ENCODE measurements at regions not wholly inside any gene's neighbourhood (a gene's known extent, or its start where the extent isn't known, plus 50 kb on each side); places are given as distances from the start of the nearest gene placed in this dataset.

DNA sequence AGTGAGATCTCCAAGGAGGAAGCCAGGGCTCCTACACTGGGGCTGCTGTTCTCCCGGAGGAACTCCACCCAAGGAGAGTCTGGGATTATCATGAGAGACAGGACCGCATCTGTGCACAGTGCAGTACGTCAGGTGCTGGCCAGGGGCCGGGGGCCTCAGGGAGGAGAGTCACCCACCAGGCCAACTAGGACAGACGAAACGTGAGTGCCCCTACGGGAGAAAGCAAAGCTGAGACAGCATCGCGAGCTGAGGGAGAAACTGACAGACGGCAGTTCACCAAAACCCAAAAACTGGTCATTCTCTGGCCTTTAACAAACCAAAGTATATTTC is 273.4 kb downstream of the BRD1 start:
- DNase-seq (ENCODE audit: insufficient read length, low spot score): no peak
- no peak for FAIRE-seq

DNA sequence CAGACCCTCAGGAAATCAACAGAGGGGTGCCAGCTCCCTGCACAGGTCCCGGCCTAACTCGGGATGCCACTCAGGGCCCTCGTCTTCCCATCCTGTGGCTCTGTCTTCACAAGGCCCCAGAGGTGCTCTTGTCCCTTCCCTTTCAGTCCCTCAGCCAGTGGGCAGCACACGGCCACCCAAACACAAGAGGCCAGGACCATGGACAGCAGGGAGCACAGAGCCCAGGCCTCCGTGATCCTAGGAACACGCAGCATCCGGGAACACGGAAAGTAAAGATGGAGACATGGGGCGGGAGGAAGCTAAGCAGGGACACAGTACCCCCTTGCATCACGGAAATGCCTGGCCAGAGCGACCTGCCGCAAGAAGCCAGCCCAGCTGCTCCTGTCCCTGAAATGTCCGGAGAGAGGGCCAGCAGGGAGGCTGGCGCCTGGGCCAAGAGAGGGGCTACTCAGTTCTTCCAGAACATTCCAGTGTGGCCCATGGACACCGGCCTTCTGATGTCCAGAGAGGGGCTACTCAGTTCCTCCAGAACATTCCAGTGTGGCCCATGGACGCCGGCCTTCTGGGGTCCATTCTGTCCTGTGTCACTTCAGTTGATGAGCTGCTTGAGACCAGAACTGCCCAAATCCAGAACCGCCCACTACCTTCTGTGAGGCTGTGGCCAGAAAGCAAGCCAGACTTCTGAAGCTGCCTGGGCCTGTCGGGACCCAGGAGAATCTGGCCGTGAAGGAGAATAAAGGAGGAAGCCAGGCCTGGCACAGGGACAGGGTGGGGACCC is 274.0 kb downstream of the BRD1 start:
- FAIRE-seq: no peak

DNA sequence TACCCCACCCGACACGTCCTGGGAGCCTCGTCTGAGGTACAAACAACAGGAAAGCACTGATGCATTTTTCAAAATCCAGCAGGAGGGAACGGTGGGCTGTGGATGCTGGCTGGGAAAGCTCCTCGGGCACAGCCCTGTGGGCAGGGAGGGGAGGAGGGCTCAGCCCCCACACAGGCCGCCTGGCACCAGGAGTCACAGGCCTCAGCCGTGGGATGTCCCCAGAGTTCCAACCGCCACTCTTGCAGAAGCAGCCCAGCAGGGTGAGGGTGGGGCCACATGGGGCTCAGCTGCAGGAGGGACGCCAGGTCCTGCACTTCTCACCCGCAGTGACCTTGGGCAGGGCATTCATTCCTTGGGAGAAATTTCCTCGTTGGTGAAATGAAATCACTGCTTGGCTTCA is 274.6 kb downstream of the BRD1 start:
- FAIRE-seq (no peak), DNase-seq (ENCODE audit: insufficient read length, low spot score) (no peak)

More for the DNA sequence above, 274.0 kb downstream of the BRD1 start:
- DNase-seq (ENCODE audit: insufficient read length, low spot score): no peak

DNA sequence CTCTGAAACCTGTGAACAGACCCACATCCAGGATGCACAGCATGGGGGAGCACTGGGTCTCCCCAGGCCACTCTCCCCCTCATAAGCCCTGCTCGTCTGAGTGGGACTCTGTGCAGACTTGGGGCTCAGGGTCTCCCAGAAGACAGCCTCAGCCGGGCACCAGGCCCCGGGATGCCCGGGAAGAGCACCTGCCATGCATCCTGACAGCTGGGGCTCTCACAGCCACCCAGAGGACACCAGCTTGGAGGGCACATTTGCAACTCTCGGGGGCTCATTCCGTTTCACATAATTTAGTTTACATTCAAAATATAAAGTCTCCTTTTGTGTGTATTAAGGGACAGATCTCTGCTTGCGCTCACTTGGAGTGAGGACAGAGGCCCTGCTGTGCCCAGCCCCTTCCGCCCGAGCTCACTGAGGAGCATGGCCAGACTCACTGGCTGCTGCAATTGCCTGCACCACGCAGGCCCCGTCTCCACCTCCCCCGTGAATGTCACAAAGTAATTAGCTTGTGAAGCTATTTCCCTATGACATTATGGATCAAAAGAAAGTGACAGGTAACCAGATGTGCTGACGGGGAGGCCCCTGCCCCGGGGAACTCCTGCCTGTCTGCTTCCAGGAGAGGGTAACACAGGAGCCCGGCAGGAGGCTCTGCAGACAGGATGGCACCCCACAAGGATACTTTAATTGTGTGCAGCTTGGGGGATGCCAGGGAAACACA is 275.6 kb downstream of the BRD1 start:
- no peak for FAIRE-seq
- no peak for DNase-seq (ENCODE audit: insufficient read length, low spot score)

DNA sequence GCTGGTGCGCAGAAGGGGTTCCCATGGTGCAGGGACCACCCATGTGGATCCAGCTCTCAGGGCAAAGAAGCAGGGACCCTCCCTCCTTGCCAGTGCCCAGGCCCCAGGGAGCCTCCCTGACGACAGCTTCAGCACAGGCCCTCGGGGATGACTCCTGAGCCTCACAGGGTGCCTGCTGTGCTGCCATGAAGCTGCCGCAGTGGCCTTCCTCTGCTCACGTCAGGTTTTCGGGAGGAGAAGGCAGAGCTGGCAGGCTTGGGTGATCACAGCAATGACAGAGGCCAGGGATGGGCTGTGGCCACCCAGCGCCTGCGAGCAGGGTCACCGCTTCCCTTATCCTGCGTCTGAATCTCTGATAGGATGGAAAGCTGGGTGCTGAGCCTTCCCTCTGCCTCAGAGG is 276.2 kb downstream of the BRD1 start:
- no peak for FAIRE-seq

DNA sequence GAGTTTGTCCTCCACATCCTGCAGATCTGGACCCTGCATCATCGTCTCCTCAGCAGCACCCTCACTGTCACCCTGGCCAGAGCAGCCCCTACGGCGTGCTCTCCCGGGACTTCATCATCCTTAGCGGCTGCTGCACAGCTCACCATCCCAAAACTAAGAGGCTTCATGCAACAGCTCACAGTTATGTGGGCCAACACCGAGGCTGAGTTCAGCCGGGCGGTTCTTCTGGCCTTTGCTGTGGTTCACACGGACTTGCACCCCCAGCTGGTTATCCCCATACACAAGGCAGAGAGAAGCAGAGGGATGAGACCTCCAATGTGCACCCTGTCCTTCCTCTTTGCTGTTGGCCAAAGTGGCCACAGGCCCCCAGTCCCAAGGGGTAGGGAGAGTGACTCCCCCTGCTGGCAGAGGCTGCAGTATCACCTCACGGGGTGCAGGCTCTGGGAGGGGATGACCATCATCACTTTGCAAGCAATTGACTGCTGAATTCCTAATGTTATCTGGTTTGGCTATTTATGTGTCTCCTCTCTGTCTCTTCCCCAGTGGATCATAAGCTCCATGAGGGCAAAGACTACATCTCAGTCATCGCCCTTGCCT is 276.8 kb downstream of the BRD1 start:
- FAIRE-seq: no peak
- DNase-seq (ENCODE audit: insufficient read length, low spot score): no peak

More for the DNA sequence above, 276.2 kb downstream of the BRD1 start:
- no peak for DNase-seq (ENCODE audit: insufficient read length, low spot score)

DNA sequence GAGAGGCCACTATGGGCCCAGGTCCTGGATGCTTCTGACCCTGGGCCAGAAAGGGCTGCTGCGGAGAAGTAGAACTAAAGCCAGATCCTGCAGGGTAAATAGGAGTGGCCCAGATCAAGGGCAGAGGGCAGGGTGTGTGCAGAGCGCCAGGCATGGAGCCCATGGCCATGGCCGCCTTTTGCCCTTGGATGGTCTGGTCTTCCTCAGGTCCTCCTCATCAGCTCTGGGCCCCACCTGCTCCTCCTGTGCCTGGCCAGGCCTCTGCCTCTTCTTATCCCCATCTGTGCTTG is 277.6 kb downstream of the BRD1 start:
- FAIRE-seq: no peak
- DNase-seq (ENCODE audit: insufficient read length, low spot score): no peak

DNA sequence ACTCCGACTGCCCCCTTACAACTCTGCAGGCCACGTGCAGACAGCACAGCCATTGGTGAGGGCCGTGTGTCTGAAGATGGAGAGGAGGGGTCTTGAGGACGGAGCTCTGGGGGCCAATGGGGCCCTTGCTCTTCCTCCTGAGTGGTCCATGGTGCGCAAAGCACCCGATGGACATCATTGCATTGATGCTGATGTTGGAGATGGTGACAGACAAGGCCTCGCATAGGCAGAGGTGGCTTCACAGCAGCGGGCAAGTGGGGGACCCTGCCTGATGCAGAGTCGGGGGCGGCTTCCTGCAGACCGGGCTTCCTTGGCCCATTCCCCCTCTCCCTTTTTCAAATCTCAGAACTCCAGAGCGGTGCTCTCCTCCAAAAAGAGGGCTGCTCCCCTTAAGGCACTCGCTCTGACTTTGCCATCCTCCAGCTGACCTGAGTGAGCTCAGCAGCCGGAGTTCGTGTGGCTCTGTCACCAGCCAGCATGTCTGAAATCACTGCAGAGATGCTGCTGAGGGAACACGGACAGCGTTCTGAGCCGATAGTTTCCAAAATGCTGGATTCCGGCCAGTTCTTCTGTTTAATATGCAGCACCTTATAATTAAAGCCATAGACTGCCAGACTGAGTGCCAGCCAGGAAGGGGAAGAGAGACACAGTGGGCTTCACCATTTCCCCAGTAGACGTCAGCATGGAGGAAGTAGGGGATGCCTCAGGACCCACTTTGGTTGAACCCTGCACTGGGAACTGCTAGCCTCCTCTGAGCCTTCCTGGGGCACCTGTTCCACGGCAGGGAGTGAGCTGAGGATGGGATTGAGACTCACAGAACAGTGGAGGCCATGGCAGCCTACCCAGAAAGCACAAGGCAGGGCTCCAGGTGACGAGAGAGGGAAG is 278.2 kb downstream of the BRD1 start:
- FAIRE-seq: no peak
- DNase-seq (ENCODE audit: insufficient read length, low spot score): no peak

DNA sequence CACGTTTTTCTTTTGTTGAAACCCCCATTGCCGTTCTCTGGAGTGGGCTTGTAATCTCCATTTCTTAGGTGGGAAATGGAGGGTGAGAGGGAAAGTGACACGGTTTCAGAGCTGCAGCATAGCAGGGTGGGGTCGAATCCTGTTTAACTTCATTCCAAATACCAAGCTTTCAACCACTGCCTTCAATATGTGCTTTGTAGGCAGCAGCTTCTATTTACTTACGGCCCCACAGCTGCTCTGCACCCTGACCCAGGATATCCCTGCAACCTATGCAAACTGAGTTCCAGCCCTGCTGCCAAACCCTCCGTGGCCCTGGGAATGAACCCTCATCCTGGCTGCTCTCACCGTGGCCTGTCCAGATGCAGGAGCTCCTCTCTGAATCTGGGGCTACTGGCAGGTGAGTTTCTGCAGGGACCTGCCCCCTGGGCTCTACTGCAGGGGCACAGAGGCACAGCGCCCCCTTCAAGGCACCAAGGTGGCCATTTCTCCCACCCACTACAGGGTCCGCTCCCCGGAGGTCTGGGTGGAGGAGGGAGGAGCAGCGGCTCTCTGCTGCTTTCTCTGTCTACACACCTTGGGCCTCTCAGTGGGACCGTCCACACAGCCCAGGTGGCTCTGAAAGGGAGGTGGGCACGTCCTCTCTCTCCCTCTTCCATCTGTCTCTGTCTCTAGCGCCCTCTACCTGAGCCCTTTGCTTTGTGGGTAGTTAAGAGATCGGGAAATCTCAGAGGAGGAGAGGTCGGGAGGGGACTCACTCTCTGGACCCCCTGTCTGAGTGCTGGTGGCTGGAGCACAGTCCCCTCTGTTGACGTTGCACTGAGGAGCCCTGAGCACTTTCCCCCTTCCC is 279.1 kb downstream of the BRD1 start:
- DNase-seq (ENCODE audit: insufficient read length, low spot score) (no peak), FAIRE-seq (no peak)

DNA sequence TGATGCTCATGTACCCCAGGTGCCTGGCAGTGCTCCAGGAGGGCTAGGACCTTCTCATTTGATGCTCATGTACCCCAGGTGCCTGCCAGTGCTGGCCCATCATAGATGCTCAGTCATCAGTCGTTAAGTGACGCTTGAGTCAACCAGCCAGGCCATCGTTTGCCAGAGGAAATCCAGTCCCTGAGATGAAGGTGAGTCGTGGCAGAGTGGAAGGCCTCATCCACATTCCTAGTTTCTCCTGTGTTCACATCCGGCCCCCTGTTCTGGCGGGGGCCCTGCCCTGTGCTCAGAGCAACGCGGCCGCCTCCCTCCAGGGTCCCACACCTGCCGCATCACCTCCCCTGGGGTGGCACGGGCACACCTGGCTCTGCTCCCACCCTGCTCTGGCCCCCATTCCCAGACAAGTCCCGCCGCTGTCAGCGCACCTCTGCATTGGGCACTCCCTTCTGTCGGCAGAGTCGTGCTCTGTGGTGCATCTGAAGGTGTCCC is 279.9 kb downstream of the BRD1 start:
- FAIRE-seq: no peak
- DNase-seq (ENCODE audit: insufficient read length, low spot score): no peak

DNA sequence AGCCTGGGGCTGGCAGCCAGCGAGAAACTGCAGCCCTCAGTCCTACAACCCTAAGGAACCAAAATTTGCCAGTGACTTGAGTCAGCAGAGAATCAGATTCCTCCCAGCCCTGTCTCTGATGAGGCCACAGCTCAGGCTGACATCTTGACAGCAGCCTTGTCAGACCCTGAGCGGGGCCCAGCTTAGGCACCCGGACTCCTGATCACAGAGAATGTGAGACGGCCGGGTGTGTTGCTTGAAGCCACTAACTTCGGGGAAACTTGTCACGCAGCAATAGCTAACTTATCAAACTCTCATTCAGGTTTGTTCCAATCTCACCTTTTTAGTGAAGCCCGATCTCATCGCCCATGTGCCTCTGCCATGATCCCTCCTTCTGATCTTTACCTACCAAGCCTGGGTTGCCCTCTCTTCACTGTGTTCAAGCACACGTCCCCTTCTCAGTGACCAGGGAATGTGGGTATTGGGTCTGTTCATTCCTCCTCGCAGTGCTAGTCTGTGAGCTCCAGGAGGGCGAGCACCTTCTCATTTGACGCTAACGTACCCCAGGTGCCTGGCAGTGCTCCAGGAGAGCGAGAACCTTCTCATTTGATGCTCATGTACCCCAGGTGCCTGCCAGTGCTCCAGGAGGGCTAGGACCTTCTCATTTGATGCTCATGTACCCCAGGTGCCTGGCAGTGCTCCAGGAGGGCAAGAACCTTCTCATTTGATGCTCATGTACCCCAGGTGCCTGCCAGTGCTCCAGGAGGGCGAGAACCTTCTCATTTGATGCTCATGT is 280.7 kb downstream of the BRD1 start:
- FAIRE-seq (no peak), DNase-seq (ENCODE audit: insufficient read length, low spot score) (no peak)

DNA sequence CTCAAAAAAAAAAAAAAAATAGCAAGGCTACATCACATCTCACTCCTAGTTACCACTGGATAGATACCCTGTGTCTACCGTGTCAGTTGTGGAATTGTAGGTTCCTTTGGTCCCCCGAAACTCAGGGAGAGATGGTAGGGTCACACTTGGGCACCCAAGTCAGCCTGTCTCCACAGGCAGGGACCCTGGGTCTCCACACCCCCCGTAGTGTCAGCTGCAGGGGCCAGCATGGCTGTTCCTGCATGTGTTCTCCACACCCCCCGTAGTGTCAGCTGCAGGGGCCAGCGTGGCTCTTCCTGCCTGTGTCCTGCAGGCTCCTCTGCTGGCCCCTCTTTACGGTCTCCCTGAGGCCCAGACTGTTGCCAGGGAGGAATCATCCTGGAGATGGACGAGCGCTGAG is 282.1 kb downstream of the BRD1 start:
- FAIRE-seq (no peak), DNase-seq (ENCODE audit: insufficient read length, low spot score) (no peak)

DNA sequence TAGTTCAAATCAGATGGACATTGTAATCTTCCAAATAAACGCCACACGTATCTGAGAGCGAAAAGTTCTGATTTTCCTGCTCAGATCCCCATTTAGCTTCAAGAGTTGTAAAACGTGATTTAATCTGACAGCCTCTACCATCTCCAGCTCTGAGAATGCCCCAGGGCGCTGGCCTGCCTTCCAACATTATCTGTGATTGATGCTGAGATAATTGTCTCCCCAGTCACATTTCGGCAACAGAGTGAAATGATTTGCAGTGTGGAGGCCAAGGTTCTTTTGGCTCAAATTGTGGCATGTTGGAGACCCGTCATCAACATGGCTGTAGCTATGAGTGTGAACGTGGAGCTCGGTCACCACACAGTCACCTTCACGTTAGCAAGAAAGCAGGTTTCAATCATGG is 283.4 kb downstream of the BRD1 start:
- DNase-seq (ENCODE audit: insufficient read length, low spot score): no peak
- no peak for FAIRE-seq

DNA sequence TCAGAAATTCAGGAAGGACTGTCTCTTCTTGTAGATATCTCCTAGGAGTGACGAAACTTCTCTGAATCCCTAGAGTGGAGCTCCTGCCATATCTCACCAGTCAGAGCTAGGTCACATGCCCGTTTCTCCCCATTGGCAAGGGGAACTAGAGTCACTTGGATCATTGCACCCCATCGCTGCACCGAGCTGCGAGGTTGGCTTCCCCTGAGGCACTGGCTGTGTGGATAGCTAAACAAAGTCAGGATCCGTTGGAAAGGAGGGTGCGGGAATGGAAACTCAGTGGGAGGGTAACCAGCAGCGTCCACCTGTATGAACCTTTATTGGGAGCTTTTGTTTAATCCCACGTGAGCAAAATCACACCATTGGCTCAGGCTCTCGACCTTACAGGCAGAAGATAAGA is 283.8 kb downstream of the BRD1 start:
- FAIRE-seq: no peak

DNA sequence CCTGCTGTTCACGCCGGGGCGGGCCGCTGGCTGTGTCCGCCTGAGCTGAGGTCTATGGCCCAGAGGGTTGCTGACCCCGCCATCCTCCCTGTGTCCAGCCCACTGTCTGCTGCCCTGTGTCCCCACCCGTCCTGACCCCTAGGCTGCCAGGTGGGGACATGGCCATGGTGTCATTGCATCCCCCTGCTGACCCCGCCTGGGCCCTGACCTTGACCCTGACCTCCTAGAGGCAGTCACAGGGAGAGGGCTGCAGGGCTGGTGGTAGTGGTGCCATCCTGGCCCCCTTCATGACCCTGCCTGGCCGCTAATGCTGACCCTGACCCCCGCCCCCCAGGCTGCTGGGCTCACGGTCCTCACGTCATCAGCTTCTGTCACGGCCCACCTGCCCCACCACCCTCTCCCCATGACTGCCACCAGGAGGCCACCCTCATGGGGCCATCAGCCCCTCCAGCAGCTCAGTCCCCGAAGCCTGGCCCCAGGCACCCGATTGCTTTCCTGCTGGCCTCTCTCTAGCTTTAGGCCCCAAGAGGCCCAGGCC is 285.9 kb downstream of the BRD1 start:
- DNase-seq (ENCODE audit: insufficient read length, low spot score) (no peak), FAIRE-seq (no peak)

More for the DNA sequence above, 283.8 kb downstream of the BRD1 start:
- no peak for DNase-seq (ENCODE audit: insufficient read length, low spot score)

DNA sequence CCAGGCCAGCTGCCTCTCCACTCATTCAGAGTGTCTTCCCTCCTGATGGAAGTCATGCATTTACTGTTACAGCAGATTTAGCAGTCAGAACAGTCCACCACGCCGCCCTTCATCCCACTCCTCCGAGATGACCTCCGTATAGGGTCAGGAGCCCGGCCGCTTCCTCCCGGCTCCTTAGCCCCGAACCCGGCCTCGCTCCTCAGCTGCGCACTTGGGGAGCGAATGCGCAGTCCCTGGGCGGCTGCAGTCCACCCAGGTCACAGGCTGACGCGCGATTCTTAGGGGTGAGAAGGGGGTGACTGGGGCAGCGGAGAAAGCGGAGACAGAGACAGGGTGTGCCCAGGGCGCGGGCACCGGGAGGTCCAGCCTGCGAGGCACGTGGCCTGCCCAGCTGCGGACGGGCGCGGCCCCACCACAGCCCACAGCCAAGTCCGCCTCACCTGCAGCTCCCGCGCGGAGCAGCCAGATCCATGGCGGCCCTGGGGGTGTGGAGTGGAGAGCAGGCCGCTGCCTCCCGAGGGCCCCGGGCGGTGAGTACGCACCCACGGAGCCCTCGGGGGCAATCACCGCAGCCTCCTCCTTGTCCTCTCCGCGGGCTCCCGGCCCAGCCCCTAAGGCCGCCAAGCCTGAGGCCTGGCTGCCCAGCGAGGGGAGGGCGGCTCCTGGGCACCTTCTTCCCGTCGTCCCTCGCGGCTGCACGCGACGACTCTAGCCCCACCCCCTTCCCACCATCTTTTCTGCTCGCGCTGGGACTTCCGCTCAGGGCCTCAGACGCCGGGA is 286.6 kb downstream of the BRD1 start:
- DNase-seq (ENCODE audit: insufficient read length, low spot score) (no peak), FAIRE-seq (no peak)

DNA sequence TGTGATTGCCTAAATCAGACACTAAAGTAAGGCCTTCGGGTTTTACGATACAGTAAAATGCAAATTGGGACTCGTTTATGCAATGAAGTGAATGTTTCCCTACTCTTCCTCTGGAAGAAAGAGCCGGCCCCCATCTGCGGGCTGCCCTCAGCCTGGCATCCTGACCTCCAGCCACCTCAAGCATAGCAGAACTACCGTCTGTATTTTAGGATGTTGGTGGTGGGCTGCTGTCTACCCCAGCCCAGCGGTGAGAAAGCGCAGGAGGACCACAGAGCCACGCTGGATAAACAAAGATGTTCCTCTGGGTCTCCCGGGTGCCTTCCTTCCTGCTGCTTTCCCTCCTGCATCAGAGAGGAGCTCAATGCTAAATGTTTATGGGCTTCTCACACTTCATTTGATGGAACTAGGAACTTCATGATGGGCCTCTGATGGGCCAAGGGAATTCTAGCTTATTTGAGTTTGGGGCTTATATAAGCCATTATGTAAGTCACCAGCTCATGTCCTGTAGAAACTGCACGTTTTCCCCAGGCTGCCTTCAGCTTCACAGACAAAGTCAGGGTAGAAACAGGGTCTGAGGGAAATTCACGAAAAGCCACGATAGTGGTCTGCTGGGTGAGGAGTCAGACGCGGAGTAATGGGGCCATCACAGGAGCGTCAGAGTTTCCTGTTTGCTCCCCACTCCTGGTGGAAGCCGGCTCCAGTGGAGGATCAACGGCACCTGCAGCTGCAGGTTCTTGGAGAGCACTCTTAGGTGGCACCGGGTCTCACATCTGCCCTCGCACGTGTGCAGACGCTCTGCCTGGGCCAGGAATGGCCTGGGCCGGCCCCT is 287.4 kb downstream of the BRD1 start:
- DNase-seq (ENCODE audit: insufficient read length, low spot score) (no peak), FAIRE-seq (no peak)

DNA sequence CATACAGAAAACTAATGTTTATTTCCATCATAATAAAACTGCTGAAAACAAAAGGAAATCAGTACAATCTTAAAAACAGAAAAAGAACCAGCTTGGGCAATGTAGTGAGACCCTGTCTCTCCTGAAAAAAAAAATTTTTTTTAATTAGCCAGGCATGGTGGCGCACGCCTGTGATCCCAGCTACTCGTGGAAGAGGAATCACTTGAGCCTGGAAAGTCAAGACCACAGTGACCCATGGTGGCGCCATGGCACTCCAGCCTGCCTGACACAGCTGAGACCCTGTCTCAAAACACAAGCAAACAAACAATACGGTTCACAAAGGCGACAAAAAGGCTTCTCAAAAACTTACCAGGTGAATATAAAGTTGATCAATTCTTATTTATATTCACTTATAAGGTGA is 289.7 kb downstream of the BRD1 start:
- DNase-seq (ENCODE audit: insufficient read length, low spot score): no peak
- no peak for FAIRE-seq

All from HTR-8/SVneo (cell line).